BJ (cell line): ENCODE measurements at regions not wholly inside any gene's neighbourhood (a gene's known extent, or its start where the extent isn't known, plus 50 kb on each side); places are given as distances from the start of the nearest gene placed in this dataset.

Experiments
- CTCF ChIA-PET: fragments of 350-600 bp; formaldehyde crosslinking; extraction: SDS; loops from one replicate; lab custom pipeline; 2021; ENCODE audit warnings: antibody characterized with exemption, inconsistent platforms; lab: Yijun Ruan, JAX
- POLR2A ChIA-PET: fragments of 300-600 bp; sonication (Branson Sonifier 250); formaldehyde crosslinking; extraction: SDS; loops from one replicate; lab custom pipeline; 2021; ENCODE audit warnings: antibody characterized with exemption; lab: Charles Lee
- DNase-seq: peaks from one replicate; pipeline ENCODE4 v3.0.0-alpha.2; 2011; ENCODE audit warnings: low read depth
- H3K27me3 ChIP-seq: 2 replicates; pipeline ENCODE4 v1.6.0; 2011; ENCODE audit warnings: low read length; ENCODE audit not compliant: control insufficient read depth, insufficient read depth
- H3K36me3 ChIP-seq: 2 replicates; pipeline ENCODE4 v1.5.1; 2011; ENCODE audit warnings: low read length; ENCODE audit not compliant: control insufficient read depth, insufficient read depth
- H3K4me3 ChIP-seq: 2 replicates; pipeline ENCODE4 v1.5.1; 2011; ENCODE audit warnings: low read depth, mild to moderate bottlenecking, control low read depth, low read length
- CTCF ChIP-seq: IDR thresholded peaks from 2 replicates; pipeline ENCODE4 v1.5.1; 2011; ENCODE audit warnings: low read depth, mild to moderate bottlenecking, control low read depth, inconsistent platforms, low read length, moderate library complexity; ENCODE audit not compliant: insufficient read depth

- no peaks in the 10 kb centered on the region for H3K27me3 ChIP-seq
- H3K36me3 ChIP-seq, result no peaks in the 10 kb centered on the region
- DNase-seq, result no peak
- H3K4me3 ChIP-seq, result no peak overlapping the region
- ChIA-PET CTCF (no interaction called here), POLR2A (no interaction called here)
- no peak for TF ChIP-seq CTCF
These were observed 183.8 kb upstream of the CNTN1 start for GRCh38 chr12:40508421-40508820.

- Histone ChIP-seq H3K36me3 (no peaks in the 10 kb centered on the region), H3K4me3 (no peak overlapping the region), H3K27me3 (no peaks in the 10 kb centered on the region)
- DNase-seq, result no peak
- ChIA-PET CTCF (no interaction called here), POLR2A (no interaction called here)
- no peak for TF ChIP-seq CTCF
These were observed 180.9 kb upstream of the CNTN1 start for GRCh38 chr12:40511341-40511740.

GRCh38 chr12:40515041-40515816 is 177.0 kb upstream of the CNTN1 start:
- Histone ChIP-seq H3K27me3 (no peaks in the 10 kb centered on the region), H3K4me3 (no peak overlapping the region), H3K36me3 (no peaks in the 10 kb centered on the region)
- CTCF ChIA-PET, result no interaction called here
- POLR2A ChIA-PET, result no interaction called here
- no peak for TF ChIP-seq CTCF
- no peak for DNase-seq

GRCh38 chr12:40522837-40523236 is 169.4 kb upstream of the CNTN1 start:
- CTCF ChIA-PET, result no interaction called here
- no peak for DNase-seq
- no peak for TF ChIP-seq CTCF
- H3K4me3 ChIP-seq, result no peak overlapping the region
- no peaks in the 10 kb centered on the region for H3K36me3 ChIP-seq
- H3K27me3 ChIP-seq, result no peaks in the 10 kb centered on the region
- POLR2A ChIA-PET, result no interaction called here

- Histone ChIP-seq H3K4me3 (no peak overlapping the region), H3K36me3 (no peaks in the 10 kb centered on the region), H3K27me3 (no peaks in the 10 kb centered on the region)
- ChIA-PET CTCF (no interaction called here), POLR2A (no interaction called here)
- TF ChIP-seq CTCF, result no peak
- DNase-seq, result no peak
These were observed 167.2 kb upstream of the CNTN1 start for GRCh38 chr12:40525054-40525453.
